NCI-H1694 (cell line): ENCODE measurements at regions not wholly inside any gene's neighbourhood (a gene's known extent, or its start where the extent isn't known, plus 50 kb on each side); places are given as distances from the start of the nearest gene placed in this dataset.

Experiments
- DNase-seq: peaks from one replicate; lab custom pipeline; 2025; lab: John Stamatoyannopoulos, UW

DNA sequence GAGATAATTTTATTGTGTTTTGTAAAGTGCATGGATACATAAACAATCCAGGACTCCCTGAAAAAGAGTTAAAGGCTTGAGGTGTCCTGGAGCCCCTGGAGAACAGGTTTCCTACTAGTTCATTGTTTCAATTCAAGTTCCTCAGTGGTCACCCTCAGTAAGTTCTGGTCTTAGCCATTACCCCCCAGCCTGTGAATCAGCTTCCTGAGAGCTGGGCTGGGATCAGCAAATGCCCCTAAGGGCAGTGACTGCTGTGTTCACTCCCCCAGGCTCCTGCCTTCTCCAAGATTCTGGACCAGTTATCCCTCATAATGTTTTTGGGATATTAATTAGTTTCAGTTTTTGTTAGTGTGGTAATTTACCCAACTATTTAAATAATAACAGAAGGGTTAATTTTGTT lies 151.6 kb upstream of the PRSS58 start:
- no peak for DNase-seq

DNA sequence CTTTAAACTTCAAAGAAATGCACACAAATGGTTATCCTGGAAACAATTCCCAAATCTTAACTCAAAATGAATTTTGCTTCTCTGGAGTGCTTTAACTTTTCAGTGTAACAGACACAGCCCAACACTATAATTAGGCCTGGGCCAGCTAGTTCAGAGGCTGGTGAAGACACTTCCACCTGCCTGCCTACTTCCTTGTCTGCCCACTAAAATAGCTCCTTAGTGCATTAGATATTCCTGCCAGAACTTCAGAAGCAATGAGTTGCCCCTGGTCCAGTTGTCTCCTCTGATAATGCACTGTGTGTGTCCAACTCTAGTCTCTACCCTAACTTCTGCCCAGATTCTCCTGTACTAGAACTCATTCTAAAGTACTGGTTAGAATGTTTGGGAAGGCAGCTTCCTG lies 150.9 kb upstream of the PRSS58 start:
- DNase-seq: no peak

DNA sequence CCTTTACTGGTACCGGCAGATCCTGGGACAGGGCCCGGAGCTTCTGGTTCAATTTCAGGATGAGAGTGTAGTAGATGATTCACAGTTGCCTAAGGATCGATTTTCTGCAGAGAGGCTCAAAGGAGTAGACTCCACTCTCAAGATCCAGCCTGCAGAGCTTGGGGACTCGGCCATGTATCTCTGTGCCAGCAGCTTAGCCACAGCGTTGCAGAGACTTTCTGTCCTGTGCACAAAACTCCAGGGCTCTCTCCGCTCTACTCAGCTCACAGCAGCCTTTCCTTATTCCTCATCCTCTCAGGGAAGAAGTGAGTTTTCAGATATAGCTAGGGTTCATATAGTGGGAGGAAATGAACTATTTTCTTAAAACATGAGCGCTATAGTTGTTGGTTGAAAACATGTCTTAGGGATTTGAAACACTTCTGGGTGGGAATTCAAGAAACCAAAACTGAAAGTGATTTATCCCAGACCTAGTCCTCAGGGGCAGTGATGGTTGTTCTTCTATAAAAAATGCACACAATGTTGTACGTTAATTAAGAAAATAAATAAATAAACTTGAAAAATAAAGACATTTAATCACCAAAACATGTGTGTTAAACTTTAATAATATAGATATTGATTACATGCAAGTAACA lies 150.2 kb upstream of the PRSS58 start:
- no peak for DNase-seq

DNA sequence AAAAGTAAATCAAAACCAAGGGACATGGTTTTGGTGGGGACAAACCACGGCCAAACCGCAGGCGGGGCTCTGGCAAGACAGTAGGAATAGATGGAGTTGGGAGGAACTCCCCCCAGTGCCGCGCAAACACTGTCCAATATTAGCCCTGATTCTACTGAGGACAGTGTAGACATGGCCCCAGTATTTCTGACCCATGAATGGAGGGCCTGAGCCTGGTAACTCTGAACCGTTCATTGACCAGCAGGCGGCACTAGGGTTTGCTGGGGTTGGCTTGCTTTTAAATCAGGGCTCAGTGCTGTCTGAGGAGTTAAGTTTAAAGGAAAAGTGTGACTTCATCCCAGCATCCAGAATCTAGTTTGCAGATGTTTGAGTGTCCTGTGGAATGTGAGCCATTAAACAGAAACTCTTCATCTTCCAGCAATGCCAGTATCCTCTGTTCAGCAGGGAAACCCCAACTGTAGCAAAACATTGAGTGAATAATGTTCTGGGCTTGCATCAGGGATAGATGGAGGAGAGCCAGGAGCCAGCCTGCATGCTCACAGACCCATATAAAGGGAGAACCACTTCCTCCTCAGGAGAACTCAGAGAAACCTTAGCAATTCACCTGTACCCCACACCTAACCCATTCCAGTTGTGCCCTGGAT lies 147.4 kb upstream of the PRSS58 start:
- DNase-seq: no peak

DNA sequence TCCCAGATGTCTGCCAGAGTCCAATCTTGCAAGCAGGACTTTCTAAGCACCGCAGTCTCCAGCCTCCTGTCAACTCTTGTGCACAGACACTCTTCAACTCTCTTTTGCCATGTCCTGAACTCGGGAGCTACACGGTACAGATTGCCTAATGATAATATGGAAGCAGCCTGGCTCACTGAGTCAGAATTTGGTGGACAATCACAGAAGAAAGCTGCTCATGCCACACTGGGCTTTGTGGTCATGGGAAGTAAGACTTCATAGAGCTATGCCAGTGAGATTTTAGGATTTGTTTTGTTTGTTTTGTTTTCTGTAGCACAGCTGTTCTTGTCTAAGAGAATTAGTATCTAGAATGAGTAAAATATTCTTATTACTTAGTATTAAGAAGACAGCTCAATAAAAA lies 144.1 kb upstream of the PRSS58 start:
- no peak for DNase-seq

DNA sequence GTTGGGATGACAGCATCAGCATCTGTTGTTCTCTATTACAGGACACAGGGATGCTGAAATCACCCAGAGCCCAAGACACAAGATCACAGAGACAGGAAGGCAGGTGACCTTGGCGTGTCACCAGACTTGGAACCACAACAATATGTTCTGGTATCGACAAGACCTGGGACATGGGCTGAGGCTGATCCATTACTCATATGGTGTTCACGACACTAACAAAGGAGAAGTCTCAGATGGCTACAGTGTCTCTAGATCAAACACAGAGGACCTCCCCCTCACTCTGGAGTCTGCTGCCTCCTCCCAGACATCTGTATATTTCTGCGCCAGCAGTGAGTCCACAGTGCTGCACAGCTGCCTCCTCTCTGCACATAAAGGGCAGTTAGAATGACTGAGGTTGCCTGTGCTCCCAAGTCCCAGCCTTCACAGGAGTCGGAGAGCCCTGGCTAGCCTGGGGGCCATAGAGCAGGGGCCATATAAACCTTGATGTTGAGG lies 142.2 kb upstream of the PRSS58 start:
- no peak for DNase-seq

DNA sequence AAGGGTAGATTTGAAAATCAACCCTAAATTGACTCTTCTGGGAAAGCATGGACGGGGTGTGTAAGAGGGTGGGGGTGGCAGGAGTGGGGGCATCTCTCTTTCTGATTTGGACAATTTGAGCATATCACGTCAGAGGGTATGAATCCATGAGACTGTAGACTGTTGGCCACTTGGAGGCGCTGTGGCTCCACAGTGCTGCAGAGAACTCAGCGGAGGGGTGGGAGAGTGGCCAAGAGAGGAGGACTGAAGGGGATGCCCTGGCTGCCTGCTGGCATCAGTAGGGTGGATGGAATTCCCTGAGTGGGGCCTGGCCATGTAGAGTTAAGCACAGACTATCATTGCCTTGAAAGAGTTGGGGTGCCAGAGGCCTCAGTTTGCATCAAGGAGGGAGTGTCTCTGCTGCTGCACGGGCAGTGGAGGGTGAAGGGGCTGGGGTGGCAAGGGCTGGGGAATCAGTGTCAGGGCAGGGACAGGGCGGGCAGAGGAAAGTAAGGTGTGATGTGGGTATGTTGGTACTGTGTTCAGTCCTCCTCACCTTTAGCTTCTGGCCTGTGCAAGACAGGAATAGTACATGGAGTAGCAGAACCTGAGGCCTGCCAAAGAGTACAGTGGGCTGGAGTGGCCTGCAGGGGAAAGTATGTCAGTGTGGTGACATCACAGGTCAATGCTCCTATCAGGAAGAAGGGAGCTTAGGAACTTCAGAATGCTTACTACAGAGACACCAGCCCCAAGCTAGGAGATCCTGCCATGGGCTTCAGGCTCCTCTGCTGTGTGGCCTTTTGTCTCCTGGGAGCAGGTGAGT lies 133.5 kb upstream of the PRSS58 start:
- no peak for DNase-seq

DNA sequence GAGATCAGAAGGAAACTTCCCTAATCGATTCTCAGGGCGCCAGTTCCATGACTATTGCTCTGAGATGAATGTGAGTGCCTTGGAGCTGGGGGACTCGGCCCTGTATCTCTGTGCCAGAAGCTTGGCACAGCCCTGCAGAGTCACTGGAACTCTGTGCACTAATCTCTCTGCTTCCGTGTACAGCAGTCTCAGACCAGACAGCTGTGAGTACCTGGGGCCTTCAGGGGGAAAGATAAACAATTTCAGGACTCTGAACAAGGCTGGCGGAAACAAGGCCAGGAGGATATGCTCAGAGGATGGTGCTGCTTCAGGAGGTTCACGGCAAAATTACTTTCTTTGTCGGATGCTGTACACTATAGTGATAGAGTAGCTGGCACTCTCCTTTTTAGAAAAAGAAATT lies 131.7 kb upstream of the PRSS58 start:
- DNase-seq: no peak

DNA sequence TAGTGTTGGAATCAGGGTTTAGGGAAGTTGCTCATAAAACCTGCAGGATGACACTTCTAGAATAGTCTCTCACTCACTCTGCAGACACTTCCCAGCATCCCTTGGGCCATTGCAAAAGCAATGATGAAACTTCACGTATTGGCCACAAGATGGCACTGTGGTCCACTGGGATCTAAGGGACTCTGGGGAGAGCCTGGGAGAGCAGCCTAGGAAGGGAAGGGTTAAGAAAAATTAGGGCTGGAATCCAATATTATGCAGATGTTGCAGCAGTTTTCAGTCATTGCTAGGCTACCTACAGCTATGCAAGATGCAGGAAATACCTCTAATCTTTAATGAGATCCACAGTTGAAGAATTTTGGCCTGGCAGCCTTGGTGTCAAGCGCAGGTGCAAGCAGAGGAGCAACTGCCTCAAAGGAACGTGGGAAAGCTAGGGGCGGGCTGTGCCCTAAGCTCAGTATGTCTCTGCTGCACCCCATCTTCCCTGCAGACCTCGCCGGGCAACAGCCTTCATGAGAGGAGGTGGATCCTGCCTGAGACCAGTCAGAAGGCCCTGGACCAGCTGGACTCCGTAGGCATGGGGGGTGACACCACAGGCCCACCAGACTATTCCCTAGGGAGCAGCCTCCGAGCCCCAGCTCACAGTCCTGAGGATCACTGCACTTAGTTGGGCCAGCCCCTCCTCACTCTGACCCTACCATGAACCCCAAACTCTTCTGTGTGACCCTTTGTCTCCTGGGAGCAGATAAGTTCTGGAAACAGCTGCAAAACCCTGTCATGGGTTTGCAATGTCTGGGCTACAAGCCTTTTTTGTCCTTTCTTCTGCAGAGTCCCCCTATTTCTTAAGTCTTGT lies 127.9 kb upstream of the PRSS58 start:
- DNase-seq: no peak

DNA sequence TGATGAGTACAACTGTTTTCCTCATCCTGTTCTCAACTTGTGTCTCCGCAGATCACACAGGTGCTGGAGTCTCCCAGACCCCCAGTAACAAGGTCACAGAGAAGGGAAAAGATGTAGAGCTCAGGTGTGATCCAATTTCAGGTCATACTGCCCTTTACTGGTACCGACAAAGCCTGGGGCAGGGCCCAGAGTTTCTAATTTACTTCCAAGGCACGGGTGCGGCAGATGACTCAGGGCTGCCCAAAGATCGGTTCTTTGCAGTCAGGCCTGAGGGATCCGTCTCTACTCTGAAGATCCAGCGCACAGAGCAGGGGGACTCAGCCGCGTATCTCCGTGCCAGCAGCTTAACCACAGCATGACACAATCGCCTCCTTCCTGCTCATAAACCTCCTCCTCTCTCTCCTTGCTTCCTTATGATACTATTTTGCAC lies 126.7 kb upstream of the PRSS58 start:
- DNase-seq: no peak

DNA sequence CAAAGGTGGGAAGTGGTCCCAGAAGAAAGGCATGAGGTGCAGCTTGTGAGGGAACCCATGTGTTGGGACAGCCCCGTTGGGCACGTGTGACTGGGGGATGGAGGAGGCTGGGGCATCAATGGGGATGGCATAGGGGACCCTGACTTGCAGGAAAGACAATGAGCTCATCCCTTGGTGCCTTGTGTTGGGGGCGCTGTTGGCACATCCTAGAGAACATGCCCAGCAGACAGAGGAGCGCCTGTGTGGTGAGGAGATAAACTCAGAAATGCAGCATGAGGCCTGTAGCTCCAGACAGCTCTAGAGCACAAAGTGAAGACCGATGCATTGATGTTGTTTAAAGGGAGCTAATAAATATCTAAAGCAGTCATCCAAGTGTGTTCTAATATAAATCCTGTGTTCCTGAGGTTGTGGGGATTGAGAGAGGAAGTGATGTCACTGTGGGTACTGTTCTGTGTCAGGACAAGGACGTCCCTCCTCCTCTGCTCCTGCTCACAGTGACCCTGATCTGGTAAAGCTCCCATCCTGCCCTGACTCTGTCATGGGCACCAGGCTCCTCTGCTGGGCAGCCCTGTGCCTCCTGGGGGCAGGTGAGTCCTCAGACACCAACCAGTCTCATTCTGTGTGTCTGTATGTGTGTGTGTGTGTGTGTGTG lies 126.1 kb upstream of the PRSS58 start:
- no peak for DNase-seq

DNA sequence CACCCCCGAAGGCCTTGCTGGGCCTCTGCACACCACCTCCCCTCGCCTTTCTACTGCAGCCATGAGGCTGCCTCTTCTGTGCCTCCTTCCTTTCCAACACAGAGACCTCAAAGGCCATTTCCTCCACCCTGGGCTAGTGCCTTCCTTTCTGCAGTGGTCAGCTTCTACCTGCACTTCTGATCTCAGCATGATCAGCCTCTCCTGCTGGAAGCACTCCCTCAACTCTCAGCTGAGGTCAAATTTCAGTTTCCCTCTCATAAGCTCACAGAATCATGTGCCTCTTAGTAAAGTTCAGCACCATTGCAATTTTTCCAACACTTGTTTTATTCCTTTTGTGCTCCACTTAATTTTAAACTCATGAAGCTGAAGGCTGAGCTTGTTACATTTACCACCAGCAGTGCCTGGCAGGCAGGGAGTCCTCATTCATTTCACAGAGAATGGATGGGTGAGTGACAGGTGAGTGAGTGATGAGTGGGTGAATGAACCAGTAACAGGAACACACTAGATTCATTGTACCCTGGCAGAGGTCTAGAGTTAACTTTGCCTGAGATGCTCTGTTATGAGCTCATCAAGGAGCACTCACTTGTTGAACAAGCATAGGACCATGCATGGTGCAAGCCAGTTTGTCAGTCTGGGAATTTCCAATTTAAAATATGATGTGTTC lies 124.0 kb upstream of the PRSS58 start:
- DNase-seq: no peak

DNA sequence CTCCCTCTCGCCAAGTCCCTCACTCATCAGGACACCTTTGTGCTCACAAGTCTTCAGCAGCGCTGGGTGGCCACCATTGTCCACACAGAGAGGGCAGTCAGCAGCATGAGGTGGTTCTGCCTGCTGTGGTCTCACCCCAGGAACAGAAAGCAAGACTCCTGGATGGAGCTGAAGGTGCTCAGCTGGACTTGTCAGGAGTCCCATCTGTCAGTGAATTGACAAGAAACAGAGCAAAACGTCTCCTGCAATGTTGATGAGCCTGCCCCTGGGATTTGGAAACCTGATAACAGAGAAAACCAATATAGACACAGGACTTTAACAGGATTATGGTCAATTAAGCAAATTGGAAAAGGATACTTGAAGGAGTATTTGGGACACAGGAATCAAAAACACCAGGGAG lies 122.2 kb upstream of the PRSS58 start:
- no peak for DNase-seq

DNA sequence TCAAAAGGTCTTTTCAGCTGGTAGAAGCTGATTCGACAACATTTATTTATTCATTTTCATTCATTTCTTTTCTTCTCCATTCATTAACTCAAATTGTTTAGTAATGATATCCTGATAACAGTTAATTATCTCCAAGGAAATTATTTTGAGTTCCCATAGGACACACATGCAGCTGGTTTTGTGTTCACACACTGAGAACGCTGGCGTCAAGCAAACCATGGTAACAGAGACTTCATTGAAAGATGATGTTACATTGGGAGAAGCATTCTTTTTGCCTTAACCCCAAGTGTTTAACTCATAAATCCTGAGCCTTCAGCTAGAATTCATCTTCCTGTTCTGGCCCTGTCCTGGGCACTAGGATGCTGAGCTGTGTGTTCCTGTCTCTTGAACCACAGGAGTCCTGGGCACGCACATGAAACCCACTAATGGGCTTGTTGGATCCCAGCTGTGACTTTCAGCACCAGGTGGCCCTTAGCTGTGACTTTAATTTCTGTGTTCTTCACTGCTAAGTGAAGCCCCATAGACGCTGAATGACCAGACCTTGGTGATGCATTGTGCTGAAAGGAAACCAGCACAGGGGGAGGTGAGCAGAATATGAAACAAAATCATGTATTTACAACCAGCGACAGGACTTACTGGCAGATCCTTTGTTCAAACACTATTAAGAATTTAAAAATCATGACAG lies 121.5 kb upstream of the PRSS58 start:
- DNase-seq: no peak

DNA sequence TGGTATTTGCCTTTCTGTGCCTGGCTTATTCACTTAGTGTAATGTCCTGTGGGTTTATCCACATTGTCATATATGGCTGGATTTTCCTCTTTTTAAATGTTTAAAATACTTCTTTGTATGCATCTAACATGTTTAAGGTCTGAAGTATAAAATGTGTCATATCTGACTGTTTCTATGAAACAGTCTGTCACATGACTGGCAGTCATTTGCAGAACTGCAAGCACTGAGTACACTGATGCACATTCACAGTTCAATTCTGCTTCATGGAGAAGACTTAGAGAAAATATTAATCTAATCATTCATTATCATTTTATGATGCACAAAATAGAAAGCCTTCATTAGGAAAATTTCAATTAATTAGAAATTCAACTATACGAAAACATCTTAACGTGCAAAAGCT lies 119.7 kb upstream of the PRSS58 start:
- no peak for DNase-seq

DNA sequence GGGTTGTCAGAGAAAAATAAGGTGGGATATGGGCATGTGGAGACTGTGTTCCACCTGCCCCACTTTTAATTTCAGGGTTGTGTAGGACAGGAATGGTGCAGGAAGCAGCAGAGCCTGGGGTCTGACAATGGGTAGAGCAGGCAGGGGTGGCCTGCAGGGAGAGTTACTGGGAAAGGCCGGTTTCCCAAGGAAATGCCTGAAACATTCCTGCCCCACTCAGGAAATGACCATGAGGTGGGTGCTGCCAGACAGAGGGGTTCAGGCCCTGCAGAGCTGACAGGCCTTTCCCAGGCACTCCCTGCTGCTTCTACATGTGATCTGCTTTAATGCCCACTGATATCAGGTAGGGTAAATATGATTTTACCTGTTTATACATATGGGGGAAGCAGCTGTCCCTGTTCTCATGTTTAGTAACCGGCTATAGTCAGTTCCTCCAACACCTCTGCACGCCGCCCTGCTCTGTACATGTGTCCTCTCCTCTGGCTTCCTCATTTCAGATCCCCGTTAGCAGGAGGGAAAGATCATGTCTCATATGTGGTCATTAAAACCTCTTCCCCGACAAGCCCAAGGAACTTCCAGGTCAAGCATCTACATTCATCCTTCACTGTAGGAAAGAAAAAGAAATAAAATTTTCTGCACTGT lies 118.6 kb upstream of the PRSS58 start:
- no peak for DNase-seq

DNA sequence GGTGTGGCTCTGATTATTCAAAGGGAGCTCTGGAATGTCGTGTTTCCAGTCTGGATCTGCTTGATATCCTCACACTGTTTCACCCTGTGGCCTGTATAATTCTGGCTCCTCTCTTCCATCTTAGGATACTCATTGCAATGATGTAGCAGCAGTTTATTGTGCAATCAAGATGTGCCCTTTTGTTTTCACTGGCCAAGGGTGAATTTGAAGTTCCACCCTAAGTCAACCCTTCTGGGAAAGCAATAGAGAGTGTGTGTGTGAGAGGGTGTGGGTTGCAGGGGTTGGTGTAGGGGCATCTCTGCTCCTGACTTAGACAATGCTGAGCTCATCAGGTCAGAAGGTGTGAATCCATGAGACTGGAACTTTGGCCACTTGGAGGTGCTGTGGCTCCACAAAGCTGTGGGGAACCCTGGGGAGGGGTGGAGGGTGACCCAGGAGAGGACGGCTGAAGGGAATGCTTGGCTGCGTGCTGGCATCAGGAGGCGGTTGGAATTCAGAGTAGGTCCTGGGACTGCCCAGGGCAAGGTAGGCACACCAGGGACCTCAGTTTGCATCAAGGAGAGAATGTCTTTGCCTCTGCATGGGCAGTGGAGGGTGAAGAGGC lies 118.0 kb upstream of the PRSS58 start:
- DNase-seq: no peak

DNA sequence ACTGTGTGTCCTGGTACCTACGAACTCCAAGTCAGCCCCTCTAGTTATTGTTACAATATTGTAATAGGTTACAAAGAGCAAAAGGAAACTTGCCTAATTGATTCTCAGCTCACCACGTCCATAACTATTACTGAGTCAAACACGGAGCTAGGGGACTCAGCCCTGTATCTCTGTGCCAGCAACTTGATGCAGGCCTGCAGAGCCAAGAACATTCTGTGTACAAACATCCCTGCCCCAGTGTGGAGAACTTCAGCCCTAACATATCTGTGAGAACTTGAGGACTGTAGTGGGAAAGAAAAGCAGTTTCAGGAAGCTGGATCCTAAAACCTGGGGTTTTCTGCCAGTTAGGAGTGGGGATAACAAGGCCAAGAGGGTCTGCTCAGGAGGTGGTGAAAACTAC lies 114.9 kb upstream of the PRSS58 start:
- DNase-seq: no peak

DNA sequence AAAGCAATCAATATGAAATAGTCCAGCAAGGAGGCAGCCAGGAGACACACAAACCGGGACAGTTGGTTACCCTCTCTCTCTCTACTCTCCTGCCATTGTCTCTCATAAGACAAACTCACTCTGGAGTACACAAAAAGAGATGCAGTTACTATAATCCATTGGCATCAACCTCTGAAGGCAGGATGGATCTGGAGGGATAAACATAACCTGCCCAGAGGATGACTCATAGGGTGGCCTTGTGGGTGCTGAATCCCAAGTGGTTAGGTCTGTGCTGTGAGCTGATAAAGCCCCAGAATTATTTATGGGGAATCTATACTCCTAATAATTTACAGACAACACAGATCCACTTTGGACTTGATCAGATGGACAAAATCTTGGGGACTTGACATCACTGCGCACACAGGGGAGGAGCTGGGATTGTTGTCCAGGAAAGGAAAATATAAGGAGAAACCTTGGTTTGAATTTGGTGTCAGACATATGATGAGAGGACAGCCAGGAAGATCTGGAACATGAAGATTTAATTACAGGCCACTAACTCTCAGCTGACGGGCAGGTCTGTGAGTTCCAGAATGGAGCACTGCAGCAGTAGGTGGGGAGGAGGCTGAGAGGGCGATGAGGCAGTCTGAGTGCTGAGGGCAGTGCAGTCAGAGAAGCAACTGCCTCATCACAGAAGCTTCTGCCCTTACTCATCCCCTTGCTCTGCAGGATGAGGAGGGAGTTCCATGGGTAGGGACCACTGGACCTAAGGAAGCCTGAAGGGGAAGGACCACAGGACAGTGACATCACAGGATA lies 113.9 kb upstream of the PRSS58 start:
- no peak for DNase-seq
